ENCODE measurements at regions not wholly inside any gene's neighbourhood (a gene's known extent, or its start where the extent isn't known, plus 50 kb on each side); places are given as distances from the start of the nearest gene placed in this dataset.

- no peak for DNase-seq
Measured at GRCh38 chr3:174776636-174777035, 82.5 kb upstream of the NAALADL2 start.

GRCh38 chr3:174777813-174778212 lies 81.3 kb upstream of the NAALADL2 start:
- no peak for DNase-seq

- DNase-seq = no peak
Measured at GRCh38 chr3:174783502-174783901, 75.6 kb upstream of the NAALADL2 start.

GRCh38 chr3:174784206-174784934 lies 74.8 kb upstream of the NAALADL2 start:
- DNase-seq = no peak

- no peak for DNase-seq
Measured at GRCh38 chr3:174786825-174787224, 72.3 kb upstream of the NAALADL2 start.

GRCh38 chr3:174791161-174791560 lies 68.0 kb upstream of the NAALADL2 start:
- DNase-seq = no peak

GRCh38 chr3:174792864-174793263 lies 66.3 kb upstream of the NAALADL2 start:
- no peak for DNase-seq
